ENCODE measurements at regions not wholly inside any gene's neighbourhood (a gene's known extent, or its start where the extent isn't known, plus 50 kb on each side); places are given as distances from the start of the nearest gene placed in this dataset.

GRCh38 chr2:106982350-106982749 is 96.4 kb upstream of the ST6GAL2 start:
- ATAC-seq (ENCODE audit: poor library complexity) (no peak), DNase-seq (no peak)
- no peaks in the 10 kb centered on the region for H3K4me1 Mint-ChIP-seq (ENCODE audit: low read depth)
- H3K4me3 Mint-ChIP-seq: no peak overlapping the region
- no peaks in the 10 kb centered on the region for H3K27me3 Mint-ChIP-seq
- ChIA-PET POLR2A (no interaction called here), CTCF (no interaction called here)
- Histone ChIP-seq H3K9me3 (ENCODE audit: control insufficient read depth in 1 of 2, insufficient read depth in 1 of 2, low read length in 2 of 2) (peaks cover 0 to 4% of the 10 kb centered on the region in 2 experiments), H3K4me3 (ENCODE audit: low read length) (no peak overlapping the region), H3K4me1 (ENCODE audit: insufficient read depth, low read length) (no peaks in the 10 kb centered on the region), H3K36me3 (ENCODE audit: insufficient read depth, low read length) (no peaks in the 10 kb centered on the region), H3K27ac (ENCODE audit: low read depth in 1 of 2, low read length in 2 of 2) (no peak overlapping the region), H3K27me3 (ENCODE audit: control insufficient read depth in 1 of 2, insufficient read depth in 2 of 2, low read length in 2 of 2) (no peaks in the 10 kb centered on the region)
- intact Hi-C loops (cut with DNase I, micrococcal nuclease): no loop called here
- H3K27ac Mint-ChIP-seq: no peak overlapping the region
- TF ChIP-seq CTCF (IDR thresholded peaks at IDR 0.05): no peak
- H3K9me3 Mint-ChIP-seq: no peaks in the 10 kb centered on the region
- H3K36me3 Mint-ChIP-seq (ENCODE audit: low read depth): no peaks in the 10 kb centered on the region

- Mint-ChIP-seq H3K9me3 (no peaks in the 10 kb centered on the region), H3K4me1 (ENCODE audit: low read depth) (no peaks in the 10 kb centered on the region), H3K4me3 (no peak overlapping the region), H3K36me3 (ENCODE audit: low read depth) (no peaks in the 10 kb centered on the region), H3K27me3 (no peaks in the 10 kb centered on the region), H3K27ac (no peak overlapping the region)
- H3K27ac ChIP-seq (ENCODE audit: low read depth in 1 of 2, low read length in 2 of 2): no peak overlapping the region
- no peaks in the 10 kb centered on the region for H3K4me1 ChIP-seq (ENCODE audit: insufficient read depth, low read length)
- TF ChIP-seq CTCF (IDR thresholded peaks at IDR 0.05): no peak
- CTCF ChIA-PET: no interaction called here
- POLR2A ChIA-PET: no interaction called here
- no peak overlapping the region for H3K4me3 ChIP-seq (ENCODE audit: low read length)
- H3K9me3 ChIP-seq (ENCODE audit: control insufficient read depth in 1 of 2, insufficient read depth in 1 of 2, low read length in 2 of 2): peaks cover 0 to 4% of the 10 kb centered on the region in 2 experiments
- DNase-seq (no peak), ATAC-seq (ENCODE audit: poor library complexity) (no peak)
- no peaks in the 10 kb centered on the region for H3K36me3 ChIP-seq (ENCODE audit: insufficient read depth, low read length)
- no peaks in the 10 kb centered on the region for H3K27me3 ChIP-seq (ENCODE audit: control insufficient read depth in 1 of 2, insufficient read depth in 2 of 2, low read length in 2 of 2)
- intact Hi-C loops (cut with DNase I, micrococcal nuclease): no loop called here
Observed at GRCh38 chr2:106983305-106983704, 97.3 kb upstream of the ST6GAL2 start.

GRCh38 chr2:106988361-106988760 is 102.4 kb upstream of the ST6GAL2 start:
- no peaks in the 10 kb centered on the region for H3K4me1 ChIP-seq (ENCODE audit: insufficient read depth, low read length)
- Mint-ChIP-seq H3K36me3 (ENCODE audit: low read depth) (no peaks in the 10 kb centered on the region), H3K4me3 (no peak overlapping the region), H3K9me3 (no peaks in the 10 kb centered on the region), H3K27me3 (no peaks in the 10 kb centered on the region), H3K27ac (no peak overlapping the region), H3K4me1 (ENCODE audit: low read depth) (no peaks in the 10 kb centered on the region)
- H3K27me3 ChIP-seq (ENCODE audit: control insufficient read depth in 1 of 2, insufficient read depth in 2 of 2, low read length in 2 of 2): no peaks in the 10 kb centered on the region
- DNase-seq (no peak), ATAC-seq (ENCODE audit: poor library complexity) (no peak)
- no peaks in the 10 kb centered on the region for H3K9me3 ChIP-seq (ENCODE audit: control insufficient read depth in 1 of 2, insufficient read depth in 1 of 2, low read length in 2 of 2)
- no peak overlapping the region for H3K4me3 ChIP-seq (ENCODE audit: low read length)
- H3K27ac ChIP-seq (ENCODE audit: low read depth in 1 of 2, low read length in 2 of 2): no peak overlapping the region
- POLR2A ChIA-PET: no interaction called here
- no peak for TF ChIP-seq CTCF (IDR thresholded peaks at IDR 0.05)
- CTCF ChIA-PET: no interaction called here
- intact Hi-C loops (cut with DNase I, micrococcal nuclease): no loop called here
- no peaks in the 10 kb centered on the region for H3K36me3 ChIP-seq (ENCODE audit: insufficient read depth, low read length)
